T47D (cell line): ENCODE measurements at regions not wholly inside any gene's neighbourhood (a gene's known extent, or its start where the extent isn't known, plus 50 kb on each side); places are given as distances from the start of the nearest gene placed in this dataset.
"Not testable (repeated sequence)": the region's sequence is repeated elsewhere in the genome, so short reads cannot be mapped to it uniquely, and the experiment has no call there.

ENCODE experiments used
- DNase-seq, 2 experiments: peaks; one replicate each; pipeline versions ENCODE4 v3.0.0 to v3.0.0-alpha.2; 2011 to 2012; ENCODE audit warnings: low read depth in 1 of 2, low spot score in 1 of 2
- JUND ChIP-seq: IDR thresholded peaks from 2 replicates; pipeline ENCODE4 v1.6.1; 2012; ENCODE audit warnings: low read depth
- in situ Hi-C: cut with HindIII; loops from 2 replicates; pipeline ENCODE4 v1.10.0; 2016; ENCODE audit warnings: low sequenced_read_pairs, low pct_unique_long_range_greater_than_20kb

GRCh38 chr6:85255661-85256060 lies 194.2 kb upstream of the NT5E start:
- no peak for DNase-seq
- in situ Hi-C loops, result no loop called here
- no peak for TF ChIP-seq JUND

GRCh38 chr6:85252552-85252951 lies 197.3 kb upstream of the NT5E start:
- in situ Hi-C loops, result no loop called here
- no peak for TF ChIP-seq JUND
- DNase-seq, result no peak

- no peak for DNase-seq
- TF ChIP-seq JUND, result no peak
- in situ Hi-C loops, result no loop called here
Observed at GRCh38 chr6:85252085-85252484, 197.8 kb upstream of the NT5E start.

GRCh38 chr6:85251300-85251699 lies 198.6 kb upstream of the NT5E start:
- DNase-seq, result no peak
- in situ Hi-C loops, result no loop called here
- TF ChIP-seq JUND, result no peak

- in situ Hi-C loops, result no loop called here
- DNase-seq, result no peak
- no peak for TF ChIP-seq JUND
Observed at GRCh38 chr6:85250586-85251220, 199.2 kb upstream of the NT5E start.

- in situ Hi-C loops, result no loop called here
- no peak for DNase-seq
- no peak for TF ChIP-seq JUND
Observed at GRCh38 chr6:85245004-85245403, 204.9 kb upstream of the NT5E start.

- DNase-seq, result no peak
- in situ Hi-C loops, result no loop called here
- TF ChIP-seq JUND, result no peak
Observed at GRCh38 chr6:85241498-85242052, 208.3 kb upstream of the NT5E start.

GRCh38 chr6:85240787-85241385 lies 209.0 kb upstream of the NT5E start:
- in situ Hi-C loops, result no loop called here
- no peak for TF ChIP-seq JUND
- no peak for DNase-seq

GRCh38 chr6:85237478-85237877 lies 212.4 kb upstream of the NT5E start:
- in situ Hi-C loops, result no loop called here
- no peak for DNase-seq
- no peak for TF ChIP-seq JUND

- no peak for DNase-seq
- TF ChIP-seq JUND, result no peak
- in situ Hi-C loops, result no loop called here
Observed at GRCh38 chr6:85236636-85237035, 213.2 kb upstream of the NT5E start.

GRCh38 chr6:85227345-85227744 lies 222.5 kb upstream of the NT5E start:
- in situ Hi-C loops, DNase-seq: not testable (repeated sequence)

- in situ Hi-C loops, DNase-seq: not testable (repeated sequence)
Observed at GRCh38 chr6:85212794-85213193, 237.1 kb upstream of the NT5E start.

GRCh38 chr6:85195243-85195642 lies 254.6 kb upstream of the NT5E start:
- DNase-seq, result no peak
- in situ Hi-C loops, result no loop called here
- TF ChIP-seq JUND, result no peak

GRCh38 chr6:85193339-85193738 lies 256.5 kb upstream of the NT5E start:
- DNase-seq, result no peak
- in situ Hi-C loops, result no loop called here

More at GRCh38 chr6:85193339-85193738, 256.5 kb upstream of the NT5E start:
- no peak for TF ChIP-seq JUND
